RPMI7951 (cell line): ENCODE measurements at regions not wholly inside any gene's neighbourhood (a gene's known extent, or its start where the extent isn't known, plus 50 kb on each side); places are given as distances from the start of the nearest gene placed in this dataset.

Experiments used
- DNase-seq: peaks from one replicate; pipeline ENCODE4 v3.0.0-alpha.2; 2012; ENCODE audit warnings: low read depth

GRCh38 chr1:221791846-221792245 is 50.0 kb upstream of the DUSP10 start:
- DNase-seq: no peak
